Kidney epithelial cell (primary cell): ENCODE measurements at regions not wholly inside any gene's neighbourhood (a gene's known extent, or its start where the extent isn't known, plus 50 kb on each side); places are given as distances from the start of the nearest gene placed in this dataset.

Experiments
- DNase-seq: peaks from one replicate; pipeline ENCODE4 v3.0.0-alpha.2; 2010; ENCODE audit warnings: low read depth
- H3K27me3 ChIP-seq: 2 replicates; pipeline ENCODE4 v1.6.0; 2011; ENCODE audit warnings: low read length; ENCODE audit not compliant: control insufficient read depth, insufficient read depth
- H3K36me3 ChIP-seq: 2 replicates; pipeline ENCODE4 v1.5.1; 2011; ENCODE audit warnings: low read length; ENCODE audit not compliant: control insufficient read depth, insufficient read depth
- H3K4me3 ChIP-seq: 2 replicates; pipeline ENCODE4 v1.5.1; 2011; ENCODE audit warnings: low read depth, mild to moderate bottlenecking, control low read depth, low read length
- TF ChIP-seq, protein P1 (sequence below): IDR thresholded peaks from 2 replicates; pipeline ENCODE4 v1.5.1; 2011; ENCODE audit warnings: mild to moderate bottlenecking, moderate library complexity, low read length, control low read depth, inconsistent platforms; ENCODE audit not compliant: insufficient read depth, poor library complexity, severe bottlenecking

DNA sequence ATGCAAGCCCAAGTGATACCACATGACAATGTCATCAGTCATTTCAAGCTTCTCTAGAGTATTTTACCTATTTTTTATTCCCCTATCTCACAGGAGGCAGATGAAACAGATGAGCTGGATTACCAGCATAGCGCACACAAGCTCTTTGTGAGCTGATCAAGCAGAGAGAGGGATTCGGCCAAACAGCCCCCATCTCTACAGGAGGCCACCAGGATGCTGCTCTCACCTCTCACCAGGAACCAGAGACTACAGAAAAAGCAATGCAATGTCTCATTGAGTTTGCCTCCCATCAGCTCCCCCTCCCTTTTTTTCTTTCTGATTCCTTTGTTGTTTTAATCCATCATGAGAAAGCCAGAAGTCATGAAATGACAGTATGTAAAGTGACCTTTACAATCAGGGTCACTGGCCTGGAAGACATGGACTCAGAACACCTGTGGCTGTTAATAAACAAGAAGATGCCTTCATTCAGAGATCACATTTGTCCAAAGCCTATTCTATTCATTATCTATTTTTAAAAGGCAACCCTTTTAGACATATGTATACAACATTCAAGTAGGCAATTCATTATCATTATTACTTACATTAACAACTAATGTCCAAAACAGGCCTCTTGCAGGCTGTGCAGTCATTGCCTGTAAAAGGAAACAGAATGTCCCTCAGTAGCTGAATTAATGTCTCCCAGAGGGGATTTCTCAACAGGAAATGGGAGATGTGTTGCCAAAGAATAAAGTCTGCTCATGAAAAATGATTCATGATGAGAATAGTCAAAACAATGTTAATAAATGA lies 656.6 kb downstream of the TBC1D4 start:
- peak; percentile 39 for DNase-seq
- Histone ChIP-seq H3K4me3 (no peak overlapping the region), H3K36me3 (no peaks in the 10 kb centered on the region), H3K27me3 (no peaks in the 10 kb centered on the region)
- TF ChIP-seq, protein P1, sequence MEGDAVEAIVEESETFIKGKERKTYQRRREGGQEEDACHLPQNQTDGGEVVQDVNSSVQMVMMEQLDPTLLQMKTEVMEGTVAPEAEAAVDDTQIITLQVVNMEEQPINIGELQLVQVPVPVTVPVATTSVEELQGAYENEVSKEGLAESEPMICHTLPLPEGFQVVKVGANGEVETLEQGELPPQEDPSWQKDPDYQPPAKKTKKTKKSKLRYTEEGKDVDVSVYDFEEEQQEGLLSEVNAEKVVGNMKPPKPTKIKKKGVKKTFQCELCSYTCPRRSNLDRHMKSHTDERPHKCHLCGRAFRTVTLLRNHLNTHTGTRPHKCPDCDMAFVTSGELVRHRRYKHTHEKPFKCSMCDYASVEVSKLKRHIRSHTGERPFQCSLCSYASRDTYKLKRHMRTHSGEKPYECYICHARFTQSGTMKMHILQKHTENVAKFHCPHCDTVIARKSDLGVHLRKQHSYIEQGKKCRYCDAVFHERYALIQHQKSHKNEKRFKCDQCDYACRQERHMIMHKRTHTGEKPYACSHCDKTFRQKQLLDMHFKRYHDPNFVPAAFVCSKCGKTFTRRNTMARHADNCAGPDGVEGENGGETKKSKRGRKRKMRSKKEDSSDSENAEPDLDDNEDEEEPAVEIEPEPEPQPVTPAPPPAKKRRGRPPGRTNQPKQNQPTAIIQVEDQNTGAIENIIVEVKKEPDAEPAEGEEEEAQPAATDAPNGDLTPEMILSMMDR, result no peak

DNA sequence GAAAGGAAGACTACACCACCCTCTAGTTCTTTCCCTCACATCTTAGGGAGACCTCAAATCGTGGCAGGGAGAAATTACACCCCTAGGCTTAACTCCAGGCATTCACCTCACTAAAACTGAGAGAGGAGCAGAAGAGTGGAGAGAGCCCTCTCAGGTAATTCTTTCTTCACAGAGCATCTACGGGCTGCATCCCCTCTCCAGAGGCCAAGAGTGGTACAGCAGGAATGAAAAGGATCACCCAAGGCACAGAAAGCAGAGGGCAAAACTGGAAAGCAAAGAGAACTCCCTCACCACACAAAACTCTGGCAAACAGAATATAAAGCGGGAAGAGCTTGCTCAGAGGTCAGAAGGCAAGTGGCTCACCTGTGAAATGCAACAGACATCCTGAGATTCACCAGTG lies 661.2 kb downstream of the TBC1D4 start:
- TF ChIP-seq, protein P1, result no peak
- no peaks in the 10 kb centered on the region for H3K36me3 ChIP-seq
- no peak for DNase-seq
- H3K4me3 ChIP-seq, result no peak overlapping the region
- no peaks in the 10 kb centered on the region for H3K27me3 ChIP-seq

DNA sequence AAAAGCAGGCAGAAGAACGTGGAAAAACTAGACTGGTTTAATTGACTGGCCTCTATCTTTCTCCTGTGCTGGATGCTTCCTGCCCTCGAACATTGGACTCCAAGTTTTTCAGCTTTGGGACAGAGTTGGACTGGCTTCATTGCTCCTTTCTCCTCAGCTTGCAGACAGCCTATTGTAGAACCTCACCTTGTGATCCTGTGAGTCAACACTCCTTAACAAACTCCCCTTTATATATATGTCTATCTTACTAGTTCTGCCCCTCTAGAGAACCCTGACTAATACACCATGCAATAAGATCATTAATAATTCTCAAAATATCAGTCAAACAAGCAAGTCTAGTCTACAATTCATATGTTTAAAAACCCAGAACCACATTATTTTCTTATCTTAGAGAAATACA lies 662.4 kb downstream of the TBC1D4 start:
- H3K27me3 ChIP-seq, result no peaks in the 10 kb centered on the region
- no peak for DNase-seq
- no peaks in the 10 kb centered on the region for H3K36me3 ChIP-seq
- no peak overlapping the region for H3K4me3 ChIP-seq
- TF ChIP-seq, protein P1, result no peak

DNA sequence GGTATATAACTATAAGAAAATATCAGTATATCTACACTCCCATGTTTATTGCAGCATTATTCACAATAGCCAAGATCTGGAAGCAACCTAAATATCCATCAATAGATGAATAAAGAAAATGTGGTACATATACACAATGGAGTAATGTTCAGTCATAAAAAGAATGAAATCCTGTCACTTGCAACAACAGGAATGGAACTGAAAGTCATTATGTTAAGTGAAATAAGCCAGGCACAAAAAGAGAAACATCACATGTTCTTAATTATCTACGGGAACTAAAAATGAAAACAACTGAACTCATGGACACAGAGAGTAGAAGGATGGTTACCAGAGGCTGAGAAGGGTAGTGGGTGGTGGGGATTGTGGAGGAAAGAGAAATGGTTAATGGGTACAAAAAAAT lies 665.2 kb downstream of the TBC1D4 start:
- TF ChIP-seq, protein P1, result no peak

DNA sequence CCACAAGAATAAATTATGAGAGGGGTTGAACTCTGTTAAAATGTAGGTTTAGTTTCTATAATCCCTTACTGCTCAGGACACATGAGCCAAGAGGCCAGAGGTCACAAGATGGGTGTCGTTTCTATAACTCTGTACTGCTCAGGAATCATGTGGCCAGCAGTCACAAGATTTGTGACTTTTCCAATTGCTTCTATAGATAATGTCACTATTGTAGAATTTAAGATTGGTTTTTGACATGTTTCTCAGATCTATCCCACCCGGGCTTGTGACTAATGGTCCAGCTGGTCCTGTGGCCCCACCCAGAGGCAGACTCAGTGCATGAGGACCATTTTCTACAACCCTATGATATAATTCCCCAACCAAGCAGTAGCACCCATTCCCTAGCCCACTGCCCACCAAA lies 662.0 kb upstream of the KLF12 start:
- Histone ChIP-seq H3K4me3 (no peak overlapping the region), H3K27me3 (no peaks in the 10 kb centered on the region), H3K36me3 (no peaks in the 10 kb centered on the region)
- TF ChIP-seq, protein P1, result no peak
- no peak for DNase-seq

More for the DNA sequence above, 665.2 kb downstream of the TBC1D4 start:
- Histone ChIP-seq H3K27me3 (no peaks in the 10 kb centered on the region), H3K36me3 (no peaks in the 10 kb centered on the region), H3K4me3 (no peak overlapping the region)
- DNase-seq, result no peak

DNA sequence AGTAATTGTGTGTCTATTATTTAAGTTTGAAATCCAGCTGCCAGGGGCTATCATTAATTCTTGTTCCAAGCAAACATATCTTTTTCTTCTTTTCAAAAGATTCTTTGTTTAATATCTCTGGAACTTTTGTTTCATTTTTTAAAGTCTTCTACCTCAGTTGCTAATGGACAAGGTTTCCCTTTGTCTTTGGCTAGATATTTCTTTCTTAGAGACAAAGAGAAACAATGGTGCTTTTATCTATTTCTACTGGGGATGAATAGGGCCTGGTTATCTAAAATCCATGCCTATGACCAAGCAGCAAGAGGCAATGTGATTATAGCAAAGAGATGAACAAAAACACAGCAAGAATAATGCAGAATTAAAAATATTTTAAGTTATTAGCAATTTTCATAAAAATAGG lies 661.3 kb upstream of the KLF12 start:
- H3K27me3 ChIP-seq, result no peaks in the 10 kb centered on the region
- no peaks in the 10 kb centered on the region for H3K36me3 ChIP-seq
- TF ChIP-seq, protein P1, result no peak
- no peak overlapping the region for H3K4me3 ChIP-seq
- no peak for DNase-seq
